ENCODE measurements at regions not wholly inside any gene's neighbourhood (a gene's known extent, or its start where the extent isn't known, plus 50 kb on each side); places are given as distances from the start of the nearest gene placed in this dataset.

DNA sequence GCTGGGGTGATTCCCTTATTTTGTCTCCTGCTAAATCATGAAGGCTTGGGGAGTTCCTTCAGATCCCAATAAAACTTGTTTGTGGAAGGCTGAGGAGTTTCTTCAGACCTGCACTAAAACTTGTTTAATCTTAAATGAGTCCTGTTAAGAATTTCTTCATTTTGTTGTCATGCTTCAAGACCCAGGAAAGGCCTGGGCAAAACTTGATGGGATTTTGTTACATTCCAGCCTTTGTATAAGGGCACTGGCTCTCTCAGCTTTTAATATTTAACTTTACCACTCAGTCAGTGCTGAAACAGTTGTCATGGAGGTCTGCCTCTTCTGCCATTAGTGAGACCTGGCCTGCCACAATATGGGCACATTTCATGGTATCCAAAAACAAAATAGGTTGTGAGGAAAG is 699.0 kb downstream of the ETS1 start:
- Histone ChIP-seq H4K20me1 (ENCODE audit: insufficient read depth) (no peaks in the 10 kb centered on the region), H3K9me2 (no peaks in the 10 kb centered on the region), H3K9me3 (no peaks in the 10 kb centered on the region), H3K27me3 (ENCODE audit: insufficient read depth) (no peaks in the 10 kb centered on the region), H3K79me2 (ENCODE audit: insufficient read depth) (no peaks in the 10 kb centered on the region), H3K36me3 (replicated peaks in 1 of 2; ENCODE audit: control insufficient read depth in 1 of 2, insufficient read depth in 2 of 2, low read length in 1 of 2) (no peaks in the 10 kb centered on the region), H3K9ac (no peak overlapping the region), H3K4me3 (ENCODE audit: low read depth in 2 of 2, low read length in 1 of 2) (no peak overlapping the region), H3K27ac (ENCODE audit: low read depth in 2 of 2, low read length in 1 of 2) (no peak overlapping the region), H2AFZ (ENCODE audit: low read depth) (no peak overlapping the region), H3F3A (replicated peaks; ENCODE audit: insufficient read depth) (no peaks in the 10 kb centered on the region), H3K4me1 (ENCODE audit: control insufficient read depth in 1 of 2, insufficient read depth in 2 of 2, low read depth in 1 of 2, low read length in 1 of 2) (no peaks in the 10 kb centered on the region), H3K4me2 (no peak overlapping the region)
- POLR2A ChIA-PET = no interaction called here
- CTCF ChIA-PET = no interaction called here
- TF ChIP-seq CTCF (IDR thresholded peaks at IDR 0.05) (no peak), FOXJ3 (CRISPR knock-in tag; IDR thresholded peaks at IDR 0.05) (no peak)
- DNase-seq = no peak

- no peaks in the 10 kb centered on the region for H3F3A ChIP-seq (replicated peaks; ENCODE audit: insufficient read depth)
- ChIA-PET POLR2A (no interaction called here), CTCF (no interaction called here)
- no peaks in the 10 kb centered on the region for H3K4me1 ChIP-seq (ENCODE audit: control insufficient read depth in 1 of 2, insufficient read depth in 2 of 2, low read depth in 1 of 2, low read length in 1 of 2)
- H3K4me2 ChIP-seq = no peak overlapping the region
- no peak overlapping the region for H3K27ac ChIP-seq (ENCODE audit: low read depth in 2 of 2, low read length in 1 of 2)
- no peaks in the 10 kb centered on the region for H3K36me3 ChIP-seq (replicated peaks in 1 of 2; ENCODE audit: control insufficient read depth in 1 of 2, insufficient read depth in 2 of 2, low read length in 1 of 2)
- no peaks in the 10 kb centered on the region for H3K9me3 ChIP-seq
- H2AFZ ChIP-seq (ENCODE audit: low read depth) = no peak overlapping the region
- 8% methylated on average over 2 of the region's 2 CpGs for whole genome bisulfite sequencing (ENCODE audit: low lambda C conversion rate)
- H3K9me2 ChIP-seq = no peaks in the 10 kb centered on the region
- TF ChIP-seq FOXM1 (IDR thresholded peaks at IDR 0.05; ENCODE audit: low read depth) (no peak), GATA2 (CRISPR knock-in tag; IDR thresholded peaks at IDR 0.05) (no peak), TCF12 (IDR thresholded peaks at IDR 0.05) (no peak), POLR2AphosphoS5 (IDR thresholded peaks at IDR 0.05; ENCODE audit: low read depth, low read length) (no peak), USF2 (IDR thresholded peaks at IDR 0.05; ENCODE audit: borderline replicate concordance, low read depth, low read length) (no peak), EZH2phosphoT487 (IDR thresholded peaks at IDR 0.05; ENCODE audit: borderline replicate concordance, low read depth) (no peak), EP300 (IDR thresholded peaks at IDR 0.05; ENCODE audit: borderline replicate concordance in 1 of 2, low read depth in 1 of 2, low read length in 1 of 2) (no peak), RCOR1 (IDR thresholded peaks at IDR 0.05; ENCODE audit: low read length) (no peak), RAD21 (IDR thresholded peaks at IDR 0.05; ENCODE audit: low read length) (no peak), MEF2A (IDR thresholded peaks at IDR 0.05; ENCODE audit: borderline replicate concordance, low read depth) (no peak), ELF1 (IDR thresholded peaks at IDR 0.05) (no peak), USF1 (IDR thresholded peaks at IDR 0.05; ENCODE audit: borderline replicate concordance, low read depth) (no peak), MXI1 (IDR thresholded peaks at IDR 0.05; ENCODE audit: low read depth, low read length) (no peak)
- TF ChIP-seq, protein P1, sequence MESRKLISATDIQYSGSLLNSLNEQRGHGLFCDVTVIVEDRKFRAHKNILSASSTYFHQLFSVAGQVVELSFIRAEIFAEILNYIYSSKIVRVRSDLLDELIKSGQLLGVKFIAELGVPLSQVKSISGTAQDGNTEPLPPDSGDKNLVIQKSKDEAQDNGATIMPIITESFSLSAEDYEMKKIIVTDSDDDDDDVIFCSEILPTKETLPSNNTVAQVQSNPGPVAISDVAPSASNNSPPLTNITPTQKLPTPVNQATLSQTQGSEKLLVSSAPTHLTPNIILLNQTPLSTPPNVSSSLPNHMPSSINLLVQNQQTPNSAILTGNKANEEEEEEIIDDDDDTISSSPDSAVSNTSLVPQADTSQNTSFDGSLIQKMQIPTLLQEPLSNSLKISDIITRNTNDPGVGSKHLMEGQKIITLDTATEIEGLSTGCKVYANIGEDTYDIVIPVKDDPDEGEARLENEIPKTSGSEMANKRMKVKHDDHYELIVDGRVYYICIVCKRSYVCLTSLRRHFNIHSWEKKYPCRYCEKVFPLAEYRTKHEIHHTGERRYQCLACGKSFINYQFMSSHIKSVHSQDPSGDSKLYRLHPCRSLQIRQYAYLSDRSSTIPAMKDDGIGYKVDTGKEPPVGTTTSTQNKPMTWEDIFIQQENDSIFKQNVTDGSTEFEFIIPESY (IDR thresholded peaks at IDR 0.05; ENCODE audit: borderline replicate concordance, low read depth) = no peak
- TF ChIP-seq, protein P2, sequence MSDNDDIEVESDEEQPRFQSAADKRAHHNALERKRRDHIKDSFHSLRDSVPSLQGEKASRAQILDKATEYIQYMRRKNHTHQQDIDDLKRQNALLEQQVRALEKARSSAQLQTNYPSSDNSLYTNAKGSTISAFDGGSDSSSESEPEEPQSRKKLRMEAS (IDR thresholded peaks at IDR 0.05; ENCODE audit: low read depth) = no peak
- no peaks in the 10 kb centered on the region for H3K27me3 ChIP-seq (ENCODE audit: insufficient read depth)
- H3K9ac ChIP-seq = no peak overlapping the region
- no peak for DNase-seq
- H4K20me1 ChIP-seq (ENCODE audit: insufficient read depth) = no peaks in the 10 kb centered on the region
- H3K4me3 ChIP-seq (ENCODE audit: low read depth in 2 of 2, low read length in 1 of 2) = no peak overlapping the region
- no peaks in the 10 kb centered on the region for H3K79me2 ChIP-seq (ENCODE audit: insufficient read depth)
These were observed 712.2 kb downstream of the ETS1 start for GRCh38 chr11:127875131-127875530.

Measured in SK-N-SH (cell line).